ENCODE measurements at regions not wholly inside any gene's neighbourhood (a gene's known extent, or its start where the extent isn't known, plus 50 kb on each side); places are given as distances from the start of the nearest gene placed in this dataset.

DNA sequence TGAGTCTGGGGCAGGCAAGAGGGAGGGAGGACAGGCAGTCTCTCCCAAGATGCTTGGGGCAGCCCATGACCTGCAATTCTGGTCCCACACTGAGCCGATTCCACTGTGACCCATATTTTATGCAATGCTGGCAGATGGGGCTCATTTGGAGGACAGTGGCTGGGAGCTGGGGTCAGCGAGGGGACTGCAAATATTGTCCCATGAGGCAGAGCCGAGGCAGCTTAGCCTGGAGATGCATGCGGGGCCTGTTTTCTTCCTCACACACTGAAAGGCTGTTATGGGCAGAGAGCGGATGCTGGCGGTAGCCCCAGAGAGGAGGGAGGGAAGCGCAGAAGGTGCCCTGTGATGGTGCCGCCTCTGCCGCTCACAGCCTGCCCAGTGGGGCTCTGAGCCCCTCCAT lies 128.5 kb upstream of the POU3F1 start:
- no peaks in the 10 kb centered on the region for H3K27me3 ChIP-seq
- no peak overlapping the region for H3K4me3 ChIP-seq
- TF ChIP-seq CTCF (IDR thresholded peaks at IDR 0.05), result no peak
- no peaks in the 10 kb centered on the region for H3K4me1 ChIP-seq
- H3K27ac ChIP-seq, result no peak overlapping the region
- no peaks in the 10 kb centered on the region for H3K9me3 ChIP-seq
- no peaks in the 10 kb centered on the region for H3K36me3 ChIP-seq
- DNase-seq, result no peak

- H3K4me1 ChIP-seq, result no peaks in the 10 kb centered on the region
- TF ChIP-seq CTCF (IDR thresholded peaks at IDR 0.05), result no peak
- no peak for TF ChIP-seq POLR2A (IDR thresholded peaks at IDR 0.05)
- H3K27ac ChIP-seq, result no peak overlapping the region
- no peaks in the 10 kb centered on the region for H3K27me3 ChIP-seq
- no peaks in the 10 kb centered on the region for H3K36me3 ChIP-seq
- no peaks in the 10 kb centered on the region for H3K9me3 ChIP-seq
- H3K4me3 ChIP-seq, result no peak overlapping the region
- DNase-seq, result no peak
Measured at GRCh38 chr1:38173848-38174247, 127.3 kb upstream of the POU3F1 start.

DNA sequence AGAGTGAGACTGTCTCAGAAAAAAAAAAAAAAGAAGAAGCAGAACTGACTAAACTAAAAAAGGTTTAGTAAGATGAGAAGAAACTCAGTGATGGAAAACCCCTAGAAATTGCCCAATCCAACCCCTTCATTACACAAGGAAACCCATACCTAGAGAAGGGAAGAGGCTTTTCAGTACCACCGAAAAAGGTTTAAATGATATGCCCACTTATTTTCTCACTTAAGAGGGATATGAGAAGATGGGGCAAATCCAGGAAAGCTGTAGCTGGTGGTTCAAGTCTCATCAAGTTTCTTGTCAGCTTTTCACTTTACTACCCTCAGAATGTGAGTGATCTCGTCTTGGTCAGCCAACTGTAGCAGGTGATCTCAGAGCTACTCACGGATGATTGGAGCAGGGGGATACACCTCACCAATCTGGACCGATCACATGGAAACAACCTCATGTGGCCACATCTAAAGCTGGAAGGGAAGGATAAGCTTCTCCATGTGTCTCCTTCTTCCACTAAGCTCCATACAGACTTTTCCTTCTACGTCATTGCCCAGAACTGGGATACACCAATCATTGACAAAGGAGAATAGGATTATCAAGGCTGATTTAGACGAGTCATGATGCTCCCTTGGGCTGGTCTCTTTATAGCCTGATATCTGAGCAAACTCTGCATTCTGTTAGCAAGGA lies 126.7 kb upstream of the POU3F1 start:
- Histone ChIP-seq H3K4me3 (no peak overlapping the region), H3K27ac (no peak overlapping the region), H3K4me1 (no peaks in the 10 kb centered on the region), H3K9me3 (no peaks in the 10 kb centered on the region), H3K27me3 (no peaks in the 10 kb centered on the region), H3K36me3 (no peaks in the 10 kb centered on the region)
- no peak for TF ChIP-seq CTCF (IDR thresholded peaks at IDR 0.05)
- no peak for DNase-seq

- DNase-seq, result no peak
- H3K4me1 ChIP-seq, result no peaks in the 10 kb centered on the region
- H3K27ac ChIP-seq, result no peak overlapping the region
- no peaks in the 10 kb centered on the region for H3K27me3 ChIP-seq
- no peaks in the 10 kb centered on the region for H3K36me3 ChIP-seq
- no peak overlapping the region for H3K4me3 ChIP-seq
- TF ChIP-seq CTCF (IDR thresholded peaks at IDR 0.05), result no peak
- TF ChIP-seq POLR2A (IDR thresholded peaks at IDR 0.05), result no peak
- no peaks in the 10 kb centered on the region for H3K9me3 ChIP-seq
Measured at GRCh38 chr1:38169121-38169520, 122.5 kb upstream of the POU3F1 start.

DNA sequence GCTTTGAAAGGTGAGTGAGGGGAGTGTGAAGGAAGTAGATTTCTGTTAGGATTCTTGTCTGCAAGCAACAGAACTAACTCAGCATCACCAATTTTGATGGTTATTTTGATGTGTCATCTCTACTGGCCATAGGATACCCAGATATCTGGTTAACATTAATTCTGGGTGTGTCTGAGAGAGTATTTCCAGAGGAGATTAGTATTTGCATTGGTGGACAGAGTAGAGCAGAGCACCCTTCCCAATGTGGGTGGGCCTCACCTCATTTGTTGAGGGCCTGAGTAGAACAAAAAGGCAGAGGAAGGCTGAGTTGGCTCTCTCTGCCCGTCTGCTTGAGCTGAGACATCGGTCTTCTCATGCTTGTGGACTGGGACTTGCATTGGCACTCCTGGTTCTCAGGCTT lies 121.8 kb upstream of the POU3F1 start:
- H3K4me3 ChIP-seq, result no peak overlapping the region
- no peaks in the 10 kb centered on the region for H3K27me3 ChIP-seq
- no peaks in the 10 kb centered on the region for H3K4me1 ChIP-seq
- no peak overlapping the region for H3K27ac ChIP-seq
- H3K9me3 ChIP-seq, result no peaks in the 10 kb centered on the region
- no peak for DNase-seq
- no peaks in the 10 kb centered on the region for H3K36me3 ChIP-seq
- TF ChIP-seq POLR2A (IDR thresholded peaks at IDR 0.05) (no peak), CTCF (IDR thresholded peaks at IDR 0.05) (no peak)

- DNase-seq, result no peak
- Histone ChIP-seq H3K27ac (no peak overlapping the region), H3K9me3 (no peaks in the 10 kb centered on the region), H3K4me3 (no peak overlapping the region), H3K4me1 (no peaks in the 10 kb centered on the region), H3K27me3 (no peaks in the 10 kb centered on the region), H3K36me3 (no peaks in the 10 kb centered on the region)
- TF ChIP-seq CTCF (IDR thresholded peaks at IDR 0.05) (no peak), POLR2A (IDR thresholded peaks at IDR 0.05) (no peak)
Measured at GRCh38 chr1:38166461-38166860, 119.9 kb upstream of the POU3F1 start.
